ENCODE measurements at regions not wholly inside any gene's neighbourhood (a gene's known extent, or its start where the extent isn't known, plus 50 kb on each side); places are given as distances from the start of the nearest gene placed in this dataset.

- 17 to 37% (median 24%) methylated on average over 4 of the region's 4 CpGs for WGBS, 5 donors
- peak; percentile 75 for DNase-seq
- intact Hi-C loops (cut with DNase I; ENCODE audit: low total_unique reads), result no loop called here
Observed at GRCh38 chr2:160918906-160919503, 241.2 kb upstream of the TANK start.

DNA sequence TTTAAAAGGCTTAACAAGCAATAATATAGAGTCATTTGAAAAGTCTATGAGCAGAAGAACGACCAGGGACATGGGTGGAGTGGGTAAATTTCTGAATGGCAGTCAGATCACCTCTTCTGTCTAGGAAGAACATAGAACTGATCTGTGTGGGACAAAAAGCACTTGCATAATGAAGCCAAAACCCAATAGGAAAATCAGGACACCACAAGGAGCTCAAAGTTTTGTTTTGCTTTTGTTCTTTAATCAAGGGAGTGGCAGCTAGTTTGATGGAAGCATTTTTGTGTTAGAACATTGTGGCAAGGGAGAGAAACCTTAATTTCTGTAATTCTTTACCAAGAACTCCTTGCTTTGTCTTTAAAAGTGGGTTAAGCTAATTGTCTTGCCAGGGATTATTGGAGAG lies 240.2 kb upstream of the TANK start:
- 59 to 79% (median 68%) methylated on average over 1 of the region's 1 CpG for WGBS, 5 donors

More at GRCh38 chr2:160918906-160919503, 241.2 kb upstream of the TANK start:
- Histone ChIP-seq H3K36me3 (no peaks in the 10 kb centered on the region), H3K9me3 (no peaks in the 10 kb centered on the region), H3K27ac (no peak overlapping the region), H3K4me1 (no peaks in the 10 kb centered on the region), H3K4me3 (no peak overlapping the region), H3K27me3 (replicated peaks in 1 of 7) (no peaks in the 10 kb centered on the region)
- TF ChIP-seq POLR2A (IDR thresholded peaks at IDR 0.05) (no peak), POLR2AphosphoS5 (IDR thresholded peaks at IDR 0.05) (peak in 1 of 3 donors; percentile 27)
- TF ChIP-seq, protein P1, sequence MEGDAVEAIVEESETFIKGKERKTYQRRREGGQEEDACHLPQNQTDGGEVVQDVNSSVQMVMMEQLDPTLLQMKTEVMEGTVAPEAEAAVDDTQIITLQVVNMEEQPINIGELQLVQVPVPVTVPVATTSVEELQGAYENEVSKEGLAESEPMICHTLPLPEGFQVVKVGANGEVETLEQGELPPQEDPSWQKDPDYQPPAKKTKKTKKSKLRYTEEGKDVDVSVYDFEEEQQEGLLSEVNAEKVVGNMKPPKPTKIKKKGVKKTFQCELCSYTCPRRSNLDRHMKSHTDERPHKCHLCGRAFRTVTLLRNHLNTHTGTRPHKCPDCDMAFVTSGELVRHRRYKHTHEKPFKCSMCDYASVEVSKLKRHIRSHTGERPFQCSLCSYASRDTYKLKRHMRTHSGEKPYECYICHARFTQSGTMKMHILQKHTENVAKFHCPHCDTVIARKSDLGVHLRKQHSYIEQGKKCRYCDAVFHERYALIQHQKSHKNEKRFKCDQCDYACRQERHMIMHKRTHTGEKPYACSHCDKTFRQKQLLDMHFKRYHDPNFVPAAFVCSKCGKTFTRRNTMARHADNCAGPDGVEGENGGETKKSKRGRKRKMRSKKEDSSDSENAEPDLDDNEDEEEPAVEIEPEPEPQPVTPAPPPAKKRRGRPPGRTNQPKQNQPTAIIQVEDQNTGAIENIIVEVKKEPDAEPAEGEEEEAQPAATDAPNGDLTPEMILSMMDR (IDR thresholded peaks at IDR 0.05 in 8 of 11, conservative IDR thresholded peaks at IDR 0.05 in 3 of 11), result peak in 8 of 11 experiments; percentile 20 to 61 (median 54)

GRCh38 chr2:160920791-160921303 lies 239.4 kb upstream of the TANK start:
- TF ChIP-seq POLR2A (IDR thresholded peaks at IDR 0.05), result no peak
- TF ChIP-seq, protein P1 (IDR thresholded peaks at IDR 0.05 in 8 of 11, conservative IDR thresholded peaks at IDR 0.05 in 3 of 11), result no peak
- TF ChIP-seq POLR2AphosphoS5 (IDR thresholded peaks at IDR 0.05), result no peak
- Histone ChIP-seq H3K4me3 (no peak overlapping the region), H3K4me1 (no peaks in the 10 kb centered on the region), H3K27ac (peak overlapping the region in 3 of 8 donors; percentile 0 to 23 (median 5)), H3K27me3 (replicated peaks in 1 of 7) (no peaks in the 10 kb centered on the region), H3K9me3 (no peaks in the 10 kb centered on the region), H3K36me3 (no peaks in the 10 kb centered on the region)
- DNase-seq, result no peak
- 71 to 85% (median 83%) methylated on average over 8 of the region's 8 CpGs for WGBS, 5 donors
- intact Hi-C loops (cut with DNase I; ENCODE audit: low total_unique reads), result no loop called here

More for the DNA sequence above, 240.2 kb upstream of the TANK start:
- TF ChIP-seq POLR2AphosphoS5 (IDR thresholded peaks at IDR 0.05) (no peak), POLR2A (IDR thresholded peaks at IDR 0.05) (no peak)
- TF ChIP-seq, protein P1 (IDR thresholded peaks at IDR 0.05 in 8 of 11, conservative IDR thresholded peaks at IDR 0.05 in 3 of 11), result no peak
- H3K27ac ChIP-seq, result no peak overlapping the region
- no peak overlapping the region for H3K4me3 ChIP-seq
- H3K27me3 ChIP-seq (replicated peaks in 1 of 7), result no peaks in the 10 kb centered on the region
- intact Hi-C loops (cut with DNase I; ENCODE audit: low total_unique reads), result no loop called here
- H3K36me3 ChIP-seq, result no peaks in the 10 kb centered on the region
- no peak for DNase-seq
- H3K9me3 ChIP-seq, result no peaks in the 10 kb centered on the region
- no peaks in the 10 kb centered on the region for H3K4me1 ChIP-seq

DNA sequence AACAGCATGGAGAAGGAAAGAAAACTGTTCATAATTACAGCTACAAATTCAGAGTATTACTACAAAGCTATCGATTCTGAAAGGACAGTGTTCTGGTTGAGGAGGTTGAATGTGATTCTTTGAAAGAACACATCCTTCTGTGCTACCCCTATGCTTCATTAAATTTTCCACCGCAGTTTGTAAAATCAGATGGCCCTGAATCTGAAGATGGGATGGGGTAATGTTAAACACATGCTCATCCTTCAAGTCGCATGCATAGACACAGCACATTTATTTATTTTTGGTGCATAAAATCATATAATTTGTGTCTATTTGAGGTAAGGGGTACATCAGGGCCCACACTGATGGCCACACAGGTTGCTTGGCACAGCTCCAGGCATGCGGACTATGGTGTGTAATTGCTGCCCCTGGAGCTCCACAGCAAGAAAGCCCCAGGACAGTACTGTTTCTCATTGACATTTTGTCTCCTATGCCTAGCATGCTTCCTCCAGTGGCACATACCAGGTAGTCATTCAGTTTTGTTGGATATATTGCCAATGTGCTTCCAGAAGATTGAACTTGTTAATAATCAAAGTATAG lies 238.8 kb upstream of the TANK start:
- TF ChIP-seq POLR2AphosphoS5 (IDR thresholded peaks at IDR 0.05) (no peak), POLR2A (IDR thresholded peaks at IDR 0.05) (no peak)
- TF ChIP-seq, protein P1 (IDR thresholded peaks at IDR 0.05 in 8 of 11, conservative IDR thresholded peaks at IDR 0.05 in 3 of 11), result no peak
- DNase-seq, result no peak
- 89 to 96% (median 93%) methylated on average over 4 of the region's 4 CpGs for WGBS, 5 donors
- Histone ChIP-seq H3K9me3 (no peaks in the 10 kb centered on the region), H3K27ac (peak overlapping the region in 3 of 8 donors; percentile 0 to 23 (median 5)), H3K4me3 (no peak overlapping the region), H3K4me1 (no peaks in the 10 kb centered on the region), H3K27me3 (replicated peaks in 1 of 7) (no peaks in the 10 kb centered on the region), H3K36me3 (no peaks in the 10 kb centered on the region)
- intact Hi-C loops (cut with DNase I; ENCODE audit: low total_unique reads), result no loop called here
